CD4-positive, CD25-positive, alpha-beta regulatory T cell (primary cell): ENCODE measurements at regions not wholly inside any gene's neighbourhood (a gene's known extent, or its start where the extent isn't known, plus 50 kb on each side); places are given as distances from the start of the nearest gene placed in this dataset.

Source experiments
- ATAC-seq, 2 donors: fragments of 150-1000 bp; cut with Tn5 transposase; one replicate each; pipeline ENCODE4 v1.10.0; 2021; ENCODE audit warnings: low read depth in 2 of 2, moderate number of reproducible peaks in 2 of 2, moderate library complexity in 1 of 2
- DNase-seq, 3 donors: peaks; one replicate each; pipeline versions ENCODE4 v3.0.0 to v3.0.0-alpha.2; 2012 to 2022; ENCODE audit warnings: mixed read lengths in 1 of 3
- H3K27ac ChIP-seq: one replicate; pipeline ENCODE4 v1.7.0; 2013; ENCODE audit warnings: mild to moderate bottlenecking, low read length; ENCODE audit not compliant: insufficient read depth, poor library complexity, severe bottlenecking
- H3K27me3 ChIP-seq: one replicate; pipeline ENCODE4 v1.7.0; 2013; ENCODE audit warnings: low read length; ENCODE audit not compliant: control insufficient read depth, insufficient read depth
- H3K36me3 ChIP-seq: one replicate; pipeline ENCODE4 v1.7.0; 2013; ENCODE audit warnings: mild to moderate bottlenecking, low read length, moderate library complexity; ENCODE audit not compliant: control insufficient read depth, insufficient read depth
- H3K4me1 ChIP-seq: 2 replicates; pipeline ENCODE4 v1.7.0; 2013; ENCODE audit warnings: mild to moderate bottlenecking, low read length; ENCODE audit not compliant: insufficient read depth, control insufficient read depth, poor library complexity, severe bottlenecking
- H3K4me3 ChIP-seq: one replicate; pipeline ENCODE4 v1.7.0; 2013; ENCODE audit warnings: low read depth, mild to moderate bottlenecking, low read length, moderate library complexity
- H3K9me3 ChIP-seq, 2 experiments: 1 replicate in 1 of 2; 2 replicates in 1 of 2; pipeline ENCODE4 v1.7.0; 2013; ENCODE audit warnings: low read length in 2 of 2, mild to moderate bottlenecking in 1 of 2, moderate library complexity in 1 of 2; ENCODE audit not compliant: control insufficient read depth in 2 of 2
- H3K27ac Mint-ChIP-seq, 3 donors: one replicate each; pipeline ENCODE4 v1.8.0; 2020 to 2022; ENCODE audit warnings: mild to moderate bottlenecking in 3 of 3, mixed read lengths in 3 of 3, moderate library complexity in 2 of 3
- H3K27me3 Mint-ChIP-seq: one replicate; pipeline ENCODE4 v1.8.0; 2022; ENCODE audit warnings: mild to moderate bottlenecking, mixed read lengths
- H3K36me3 Mint-ChIP-seq: one replicate; pipeline ENCODE4 v1.8.0; 2020; ENCODE audit warnings: mixed read lengths
- H3K4me1 Mint-ChIP-seq, 4 donors: one replicate each; pipeline ENCODE4 v1.8.0; 2020 to 2022; ENCODE audit warnings: mixed read lengths in 4 of 4, mild to moderate bottlenecking in 1 of 4
- H3K4me3 Mint-ChIP-seq, 4 donors: one replicate each; pipeline ENCODE4 v1.8.0; 2020 to 2022; ENCODE audit warnings: mild to moderate bottlenecking in 4 of 4, mixed read lengths in 4 of 4, moderate library complexity in 3 of 4
- H3K9me3 Mint-ChIP-seq, 7 donors: one replicate each; pipeline ENCODE4 v1.8.0; 2020 to 2022; ENCODE audit warnings: mixed read lengths in 7 of 7, mild to moderate bottlenecking in 3 of 7, moderate library complexity in 2 of 7

- Mint-ChIP-seq H3K4me3 (no peak overlapping the region), H3K9me3 (peaks cover 0 to 14% (median 2%) of the 10 kb centered on the region in 7 donors), H3K4me1 (no peaks in the 10 kb centered on the region), H3K27me3 (no peaks in the 10 kb centered on the region), H3K36me3 (no peaks in the 10 kb centered on the region), H3K27ac (no peak overlapping the region)
- H3K27me3 ChIP-seq: no peaks in the 10 kb centered on the region
- DNase-seq: no peak
- H3K9me3 ChIP-seq: no peaks in the 10 kb centered on the region
- no peaks in the 10 kb centered on the region for H3K36me3 ChIP-seq
- ATAC-seq: no peak
- H3K27ac ChIP-seq: no peak overlapping the region
- no peaks in the 10 kb centered on the region for H3K4me1 ChIP-seq
- H3K4me3 ChIP-seq: no peak overlapping the region
Measured at GRCh38 chr4:32462944-32463343, 1742.8 kb downstream of the PCDH7 start.

DNA sequence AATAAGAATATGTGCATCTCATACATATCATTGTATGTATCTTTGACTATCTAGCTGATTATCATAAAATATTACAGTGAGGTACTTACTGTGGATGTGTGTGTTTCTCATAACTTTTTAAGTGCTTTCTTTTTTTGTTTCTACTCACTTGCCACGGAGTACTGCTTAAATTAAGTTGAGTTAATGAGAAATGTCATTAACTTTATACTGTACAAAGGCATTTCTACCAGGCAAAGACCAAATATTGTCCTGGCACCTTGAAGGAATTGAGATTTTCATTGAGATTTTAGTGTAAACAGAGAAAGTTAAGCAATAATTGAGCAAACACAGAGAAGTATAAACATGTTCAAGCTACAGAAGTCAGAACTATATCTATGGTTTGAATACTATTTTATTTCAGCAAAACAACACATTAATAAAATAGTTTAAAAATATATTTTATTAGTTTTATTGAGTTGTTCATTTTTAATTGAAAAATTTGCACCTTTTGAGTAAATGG lies 1750.0 kb downstream of the PCDH7 start:
- no peak overlapping the region for H3K4me3 ChIP-seq
- no peaks in the 10 kb centered on the region for H3K4me1 ChIP-seq
- DNase-seq (no peak), ATAC-seq (no peak)
- no peaks in the 10 kb centered on the region for H3K36me3 ChIP-seq
- H3K27me3 ChIP-seq: no peaks in the 10 kb centered on the region
- peaks cover 0 to 3% of the 10 kb centered on the region in 2 experiments for H3K9me3 ChIP-seq
- peaks cover 0 to 20% (median 5%) of the 10 kb centered on the region in 7 donors for H3K9me3 Mint-ChIP-seq
- no peaks in the 10 kb centered on the region for H3K36me3 Mint-ChIP-seq
- H3K27me3 Mint-ChIP-seq: no peaks in the 10 kb centered on the region
- no peak overlapping the region for H3K4me3 Mint-ChIP-seq
- no peaks in the 10 kb centered on the region for H3K4me1 Mint-ChIP-seq
- H3K27ac Mint-ChIP-seq: no peak overlapping the region
- H3K27ac ChIP-seq: no peak overlapping the region

DNA sequence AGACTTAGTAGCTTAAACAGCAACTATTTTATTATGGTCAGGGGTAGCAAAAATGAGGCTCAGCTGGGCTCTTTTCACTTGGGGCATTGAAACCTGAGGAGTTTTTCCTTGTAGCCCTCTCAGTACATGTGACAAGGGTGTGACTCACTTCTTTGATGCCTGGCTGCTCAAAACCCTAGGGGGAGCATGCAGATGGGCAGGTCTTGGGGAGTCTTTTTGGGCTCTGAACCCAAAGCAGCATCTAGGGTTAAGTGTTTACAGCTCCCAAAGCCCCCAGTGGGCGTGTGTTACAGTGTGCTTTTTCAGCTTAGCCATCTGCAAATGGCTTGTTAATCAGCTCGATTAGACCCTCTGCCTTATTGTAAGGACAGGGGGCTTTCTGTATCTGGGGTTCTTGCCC lies 1752.7 kb downstream of the PCDH7 start:
- Histone ChIP-seq H3K4me1 (no peaks in the 10 kb centered on the region), H3K9me3 (peaks cover 0 to 4% of the 10 kb centered on the region in 2 experiments), H3K27ac (no peak overlapping the region), H3K36me3 (no peaks in the 10 kb centered on the region), H3K4me3 (no peak overlapping the region), H3K27me3 (no peaks in the 10 kb centered on the region)
- Mint-ChIP-seq H3K4me1 (no peaks in the 10 kb centered on the region), H3K4me3 (no peak overlapping the region), H3K9me3 (peaks cover 0 to 31% (median 14%) of the 10 kb centered on the region in 7 donors), H3K36me3 (no peaks in the 10 kb centered on the region), H3K27ac (no peak overlapping the region), H3K27me3 (no peaks in the 10 kb centered on the region)
- no peak for ATAC-seq
- DNase-seq: no peak

- H3K4me3 ChIP-seq: no peak overlapping the region
- H3K27ac ChIP-seq: no peak overlapping the region
- peaks cover 0 to 4% of the 10 kb centered on the region in 2 experiments for H3K9me3 ChIP-seq
- no peak overlapping the region for H3K4me3 Mint-ChIP-seq
- no peaks in the 10 kb centered on the region for H3K36me3 Mint-ChIP-seq
- DNase-seq (no peak), ATAC-seq (no peak)
- H3K4me1 ChIP-seq: no peaks in the 10 kb centered on the region
- H3K9me3 Mint-ChIP-seq: peaks cover 0 to 36% (median 14%) of the 10 kb centered on the region in 7 donors
- no peaks in the 10 kb centered on the region for H3K36me3 ChIP-seq
- no peak overlapping the region for H3K27ac Mint-ChIP-seq
- no peaks in the 10 kb centered on the region for H3K27me3 ChIP-seq
- no peaks in the 10 kb centered on the region for H3K4me1 Mint-ChIP-seq
- H3K27me3 Mint-ChIP-seq: no peaks in the 10 kb centered on the region
Measured at GRCh38 chr4:32475710-32476109, 1755.5 kb downstream of the PCDH7 start.

DNA sequence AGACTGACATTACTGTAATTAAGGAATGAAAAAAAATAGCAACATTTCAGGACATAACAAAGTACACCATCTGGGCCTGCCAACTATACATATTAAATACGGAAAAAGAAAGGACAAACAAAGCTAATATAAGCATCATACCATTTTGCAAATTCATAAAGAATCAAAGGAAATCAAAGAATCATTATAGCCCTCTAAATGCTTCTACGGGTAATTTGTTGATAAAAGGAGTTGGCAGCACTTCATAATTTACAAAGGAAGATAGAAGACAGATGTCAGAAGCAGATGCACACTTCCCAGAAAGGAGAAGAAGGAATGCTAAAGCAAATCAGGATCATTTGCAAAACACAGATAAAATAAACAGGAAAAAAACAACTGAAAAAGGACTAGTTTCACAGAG lies 1757.3 kb downstream of the PCDH7 start:
- H3K36me3 Mint-ChIP-seq: no peaks in the 10 kb centered on the region
- Histone ChIP-seq H3K4me1 (no peaks in the 10 kb centered on the region), H3K9me3 (peaks cover 0 to 4% of the 10 kb centered on the region in 2 experiments), H3K36me3 (no peaks in the 10 kb centered on the region), H3K27me3 (no peaks in the 10 kb centered on the region), H3K27ac (no peak overlapping the region), H3K4me3 (no peak overlapping the region)
- H3K4me3 Mint-ChIP-seq: no peak overlapping the region
- DNase-seq (no peak), ATAC-seq (no peak)
- no peak overlapping the region for H3K27ac Mint-ChIP-seq
- H3K9me3 Mint-ChIP-seq: peaks cover 0 to 32% (median 13%) of the 10 kb centered on the region in 7 donors
- H3K4me1 Mint-ChIP-seq: no peaks in the 10 kb centered on the region
- H3K27me3 Mint-ChIP-seq: no peaks in the 10 kb centered on the region

DNA sequence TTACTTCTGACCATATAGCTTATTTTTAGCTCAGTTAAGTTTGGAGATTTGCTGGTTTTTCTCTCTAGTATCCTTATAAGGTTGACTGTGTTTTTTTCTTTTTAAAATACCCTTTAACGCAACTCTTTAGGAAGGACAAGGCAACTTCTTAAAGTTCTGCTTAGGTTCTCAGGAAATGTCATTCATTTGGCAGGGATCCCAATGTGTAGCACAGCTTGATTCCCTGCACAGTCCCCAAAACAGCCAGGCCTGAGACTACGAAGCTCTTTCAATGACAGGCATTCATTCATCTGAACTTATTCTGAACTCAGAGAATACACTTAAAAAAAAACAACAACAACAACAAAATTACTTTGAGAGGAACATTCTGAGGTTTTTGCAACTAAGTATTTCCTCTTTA lies 1765.8 kb downstream of the PCDH7 start:
- H3K36me3 Mint-ChIP-seq: no peaks in the 10 kb centered on the region
- Histone ChIP-seq H3K4me1 (no peaks in the 10 kb centered on the region), H3K4me3 (no peak overlapping the region), H3K27ac (no peak overlapping the region), H3K9me3 (no peaks in the 10 kb centered on the region), H3K36me3 (no peaks in the 10 kb centered on the region), H3K27me3 (no peaks in the 10 kb centered on the region)
- H3K27ac Mint-ChIP-seq: no peak overlapping the region
- H3K4me1 Mint-ChIP-seq: no peaks in the 10 kb centered on the region
- H3K27me3 Mint-ChIP-seq: no peaks in the 10 kb centered on the region
- H3K4me3 Mint-ChIP-seq: no peak overlapping the region
- ATAC-seq (no peak), DNase-seq (no peak)
- H3K9me3 Mint-ChIP-seq: peaks cover 4 to 14% (median 7%) of the 10 kb centered on the region in 7 donors

- H3K4me1 ChIP-seq: no peaks in the 10 kb centered on the region
- H3K4me3 Mint-ChIP-seq: no peak overlapping the region
- ATAC-seq (no peak), DNase-seq (no peak)
- no peak overlapping the region for H3K27ac Mint-ChIP-seq
- H3K36me3 ChIP-seq: no peaks in the 10 kb centered on the region
- no peak overlapping the region for H3K4me3 ChIP-seq
- H3K4me1 Mint-ChIP-seq: no peaks in the 10 kb centered on the region
- no peaks in the 10 kb centered on the region for H3K27me3 Mint-ChIP-seq
- no peaks in the 10 kb centered on the region for H3K36me3 Mint-ChIP-seq
- no peaks in the 10 kb centered on the region for H3K27me3 ChIP-seq
- H3K9me3 ChIP-seq: no peaks in the 10 kb centered on the region
- H3K9me3 Mint-ChIP-seq: peaks cover 0 to 18% (median 4%) of the 10 kb centered on the region in 7 donors
- no peak overlapping the region for H3K27ac ChIP-seq
Measured at GRCh38 chr4:32488690-32489089, 1768.5 kb downstream of the PCDH7 start.

DNA sequence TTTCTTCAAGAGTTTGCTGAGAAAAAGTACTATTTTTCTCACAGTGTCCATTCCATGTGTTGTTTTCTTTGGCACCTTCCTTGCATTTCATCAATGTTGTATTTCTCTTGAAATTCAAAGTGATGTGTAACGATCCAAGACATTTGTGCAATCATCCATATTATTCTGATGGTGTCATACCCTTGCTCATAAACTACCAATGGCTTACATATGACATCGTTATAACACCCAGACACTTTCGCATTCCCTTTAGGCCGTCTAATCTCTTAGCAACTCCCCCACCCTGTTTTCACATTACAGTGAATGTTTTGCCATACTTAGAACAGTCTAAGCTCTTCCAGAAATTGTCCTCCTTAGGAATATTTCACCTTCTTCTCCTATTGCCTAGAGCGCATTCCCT lies 1779.0 kb downstream of the PCDH7 start:
- Histone ChIP-seq H3K27ac (no peak overlapping the region), H3K36me3 (no peaks in the 10 kb centered on the region), H3K27me3 (no peaks in the 10 kb centered on the region), H3K4me3 (no peak overlapping the region), H3K4me1 (no peaks in the 10 kb centered on the region), H3K9me3 (no peaks in the 10 kb centered on the region)
- Mint-ChIP-seq H3K36me3 (no peaks in the 10 kb centered on the region), H3K4me1 (no peaks in the 10 kb centered on the region), H3K4me3 (no peak overlapping the region), H3K27me3 (no peaks in the 10 kb centered on the region), H3K9me3 (peaks cover 0 to 10% (median 5%) of the 10 kb centered on the region in 7 donors), H3K27ac (no peak overlapping the region)
- ATAC-seq (no peak), DNase-seq (no peak)
